ENCODE measurements at regions not wholly inside any gene's neighbourhood (a gene's known extent, or its start where the extent isn't known, plus 50 kb on each side); places are given as distances from the start of the nearest gene placed in this dataset.
"Not testable (repeated sequence)": the region's sequence is repeated elsewhere in the genome, so short reads cannot be mapped to it uniquely, and the experiment has no call there.

DNA sequence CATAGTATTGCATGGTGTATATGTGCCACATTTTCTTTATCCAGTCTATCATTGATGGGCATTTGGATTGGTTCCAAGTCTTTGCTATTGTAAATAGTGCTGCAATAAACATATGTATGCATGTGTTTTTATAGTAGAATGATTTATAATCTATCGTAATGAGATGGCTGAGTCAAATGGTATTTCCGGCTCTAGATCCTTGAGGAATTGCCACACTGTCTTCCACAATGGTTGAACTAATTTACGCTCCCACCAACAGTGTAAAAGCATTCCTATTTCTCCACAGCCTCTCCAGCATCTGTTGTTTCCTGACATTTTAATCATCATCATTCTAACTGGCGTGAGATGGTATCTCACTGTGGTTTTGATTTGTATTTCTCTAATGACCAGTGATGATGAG is 608.5 kb upstream of the SEMA6D start:
- H3K27me3 ChIP-seq (ENCODE audit: control insufficient read depth in 2 of 2, insufficient read depth in 2 of 2, low read length in 2 of 2); H3K4me1 ChIP-seq (ENCODE audit: control insufficient read depth in 2 of 2, insufficient read depth in 2 of 2, low read length in 2 of 2); H3K27me3 Mint-ChIP-seq; DNase-seq; H3K4me3 Mint-ChIP-seq; H3K4me3 ChIP-seq (ENCODE audit: low read length); intact Hi-C loops (cut with micrococcal nuclease); H3K27ac ChIP-seq (ENCODE audit: low read depth, low read length); H3K36me3 Mint-ChIP-seq; POLR2A ChIA-PET; H3K36me3 ChIP-seq (ENCODE audit: control insufficient read depth in 2 of 3, insufficient read depth in 3 of 3, low read length in 3 of 3); H3K4me1 Mint-ChIP-seq; H3K9me3 ChIP-seq (ENCODE audit: control insufficient read depth in 2 of 3, low read length in 3 of 3); CTCF ChIA-PET; ATAC-seq; H3K27ac Mint-ChIP-seq: not testable (repeated sequence)
- H3K9me3 Mint-ChIP-seq, result peaks cover 0 to 23% (median 12%) of the 10 kb centered on the region in 11 donors

DNA sequence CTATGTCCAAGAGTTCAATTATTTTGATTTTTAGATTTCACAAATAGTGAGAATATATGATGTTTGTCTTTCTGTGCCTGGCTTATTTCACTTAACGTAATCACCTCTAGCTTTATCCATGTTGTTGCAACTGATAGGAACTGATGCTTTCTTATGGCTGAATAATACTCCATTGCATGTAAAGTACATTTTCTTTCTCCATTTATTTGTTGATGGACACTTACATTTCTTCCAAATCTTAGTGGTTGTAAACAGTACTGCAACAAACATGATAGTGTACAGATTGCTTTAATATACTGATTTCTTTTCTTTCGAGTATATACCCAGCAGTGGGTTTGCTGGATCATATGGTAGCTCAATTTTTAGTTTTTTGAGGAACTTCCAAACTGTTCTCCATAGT is 600.6 kb upstream of the SEMA6D start:
- Histone ChIP-seq H3K9me3 (ENCODE audit: control insufficient read depth in 2 of 3, low read length in 3 of 3) (no peaks in the 10 kb centered on the region), H3K36me3 (ENCODE audit: control insufficient read depth in 2 of 3, insufficient read depth in 3 of 3, low read length in 3 of 3) (no peaks in the 10 kb centered on the region), H3K4me1 (ENCODE audit: control insufficient read depth in 2 of 2, insufficient read depth in 2 of 2, low read length in 2 of 2) (no peaks in the 10 kb centered on the region), H3K4me3 (ENCODE audit: low read length) (no peak overlapping the region), H3K27ac (ENCODE audit: low read depth, low read length) (no peak overlapping the region), H3K27me3 (ENCODE audit: control insufficient read depth in 2 of 2, insufficient read depth in 2 of 2, low read length in 2 of 2) (no peaks in the 10 kb centered on the region)
- no peak overlapping the region for H3K4me3 Mint-ChIP-seq
- CTCF ChIA-PET, result no interaction called here
- no peak for DNase-seq
- POLR2A ChIA-PET, result no interaction called here
- no peaks in the 10 kb centered on the region for H3K36me3 Mint-ChIP-seq
- H3K4me1 Mint-ChIP-seq, result no peaks in the 10 kb centered on the region
- H3K9me3 Mint-ChIP-seq, result peaks cover 1 to 16% (median 9%) of the 10 kb centered on the region in 11 donors
- intact Hi-C loops (cut with micrococcal nuclease), result no loop called here
- no peak for ATAC-seq
- no peaks in the 10 kb centered on the region for H3K27me3 Mint-ChIP-seq
- H3K27ac Mint-ChIP-seq, result no peak overlapping the region

DNA sequence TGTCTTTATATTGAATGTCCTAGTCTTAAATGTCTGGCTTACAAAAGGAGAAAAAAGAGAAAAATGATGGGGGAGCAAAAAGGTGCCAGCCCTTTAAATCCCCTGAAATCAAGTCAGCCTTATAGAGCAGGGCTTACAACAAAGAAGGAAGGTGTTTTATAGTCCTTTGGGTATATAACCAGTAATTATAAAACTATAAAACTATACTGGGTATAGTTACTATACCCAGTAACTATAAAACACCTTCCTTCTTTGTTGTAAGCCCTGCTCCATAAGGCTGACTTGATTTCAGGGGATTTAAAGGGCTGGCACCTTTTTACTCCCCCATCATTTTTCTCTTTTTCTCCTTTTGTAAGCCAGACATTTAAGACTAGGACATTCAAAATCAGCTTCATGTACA is 598.0 kb upstream of the SEMA6D start:
- no peaks in the 10 kb centered on the region for H3K4me1 ChIP-seq (ENCODE audit: control insufficient read depth in 2 of 2, insufficient read depth in 2 of 2, low read length in 2 of 2)
- H3K27ac ChIP-seq (ENCODE audit: low read depth, low read length), result no peak overlapping the region
- ATAC-seq (no peak), DNase-seq (no peak)
- intact Hi-C loops (cut with micrococcal nuclease), result no loop called here
- H3K36me3 ChIP-seq (ENCODE audit: control insufficient read depth in 2 of 3, insufficient read depth in 3 of 3, low read length in 3 of 3), result no peaks in the 10 kb centered on the region
- H3K4me3 ChIP-seq (ENCODE audit: low read length), result no peak overlapping the region
- H3K9me3 Mint-ChIP-seq, result peaks cover 1 to 17% (median 7%) of the 10 kb centered on the region in 11 donors
- POLR2A ChIA-PET, result no interaction called here
- no peaks in the 10 kb centered on the region for H3K4me1 Mint-ChIP-seq
- no peaks in the 10 kb centered on the region for H3K9me3 ChIP-seq (ENCODE audit: control insufficient read depth in 2 of 3, low read length in 3 of 3)
- H3K27me3 ChIP-seq (ENCODE audit: control insufficient read depth in 2 of 2, insufficient read depth in 2 of 2, low read length in 2 of 2), result no peaks in the 10 kb centered on the region
- no peak overlapping the region for H3K27ac Mint-ChIP-seq
- CTCF ChIA-PET, result no interaction called here
- H3K36me3 Mint-ChIP-seq, result no peaks in the 10 kb centered on the region
- no peaks in the 10 kb centered on the region for H3K27me3 Mint-ChIP-seq
- no peak overlapping the region for H3K4me3 Mint-ChIP-seq

DNA sequence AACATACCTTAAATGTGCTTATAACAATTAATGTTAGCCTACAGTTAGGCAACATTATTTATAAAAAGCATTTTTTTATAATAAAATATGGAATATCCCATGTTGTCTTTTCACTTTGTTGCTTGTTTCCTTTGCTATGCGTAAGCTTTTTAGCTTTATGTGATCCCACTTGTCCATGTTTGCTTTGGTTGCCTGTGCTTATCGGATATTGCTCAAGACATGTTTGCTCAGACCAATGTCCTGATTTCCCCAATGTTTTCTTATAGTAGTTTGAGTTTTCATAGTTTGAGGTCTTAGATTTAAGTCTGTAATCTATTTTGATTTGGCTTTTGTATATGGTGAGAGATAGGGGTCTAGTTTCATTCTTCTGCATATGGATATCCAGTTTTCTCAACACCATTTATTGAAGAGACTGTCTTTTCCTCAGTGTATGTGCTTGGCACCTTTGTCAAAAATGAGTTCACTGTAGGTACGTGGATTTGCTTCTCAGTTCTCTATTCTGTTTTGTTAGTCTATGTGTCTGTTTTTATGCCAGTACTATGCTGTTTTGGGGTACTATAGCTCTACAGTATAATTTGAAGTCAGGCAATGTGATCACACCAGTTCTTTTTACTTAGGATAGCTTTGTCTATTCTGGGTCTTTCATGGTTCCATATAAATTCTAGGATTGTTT is 592.7 kb upstream of the SEMA6D start:
- Mint-ChIP-seq H3K4me1 (no peaks in the 10 kb centered on the region), H3K36me3 (no peaks in the 10 kb centered on the region), H3K4me3 (no peak overlapping the region), H3K27me3 (no peaks in the 10 kb centered on the region), H3K9me3 (peaks cover 0 to 31% (median 15%) of the 10 kb centered on the region in 11 donors), H3K27ac (no peak overlapping the region)
- Histone ChIP-seq H3K4me1 (ENCODE audit: control insufficient read depth in 2 of 2, insufficient read depth in 2 of 2, low read length in 2 of 2) (no peaks in the 10 kb centered on the region), H3K27me3 (ENCODE audit: control insufficient read depth in 2 of 2, insufficient read depth in 2 of 2, low read length in 2 of 2) (no peaks in the 10 kb centered on the region), H3K4me3 (ENCODE audit: low read length) (no peak overlapping the region), H3K9me3 (ENCODE audit: control insufficient read depth in 2 of 3, low read length in 3 of 3) (peaks cover 0 to 5% (median 0%) of the 10 kb centered on the region in 3 experiments), H3K36me3 (ENCODE audit: control insufficient read depth in 2 of 3, insufficient read depth in 3 of 3, low read length in 3 of 3) (no peaks in the 10 kb centered on the region), H3K27ac (ENCODE audit: low read depth, low read length) (no peak overlapping the region)
- ATAC-seq (no peak), DNase-seq (no peak)
- ChIA-PET CTCF (no interaction called here), POLR2A (no interaction called here)
- intact Hi-C loops (cut with micrococcal nuclease), result no loop called here

DNA sequence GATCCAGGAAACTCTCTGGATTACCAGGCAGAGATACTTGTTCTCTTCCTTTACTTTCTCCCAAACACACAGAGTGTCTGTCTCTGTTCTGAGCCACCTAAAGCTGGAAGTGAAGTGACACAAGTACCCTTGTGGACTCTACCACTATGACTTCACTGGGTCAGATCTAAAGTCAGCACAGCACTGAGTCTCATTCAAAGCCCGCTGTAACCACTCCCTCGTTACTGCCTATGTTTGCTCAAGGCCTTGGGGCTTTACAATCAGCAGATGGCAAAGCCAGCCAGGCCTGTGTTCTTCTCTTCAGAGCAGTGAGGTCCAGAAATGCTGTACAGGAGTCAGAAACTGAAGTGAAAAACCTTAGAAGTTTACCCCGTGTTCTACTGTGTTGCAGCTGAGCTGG is 588.3 kb upstream of the SEMA6D start:
- Mint-ChIP-seq H3K27me3 (no peaks in the 10 kb centered on the region), H3K4me3 (no peak overlapping the region), H3K36me3 (no peaks in the 10 kb centered on the region), H3K9me3 (peaks cover 2 to 31% (median 13%) of the 10 kb centered on the region in 11 donors), H3K27ac (no peak overlapping the region), H3K4me1 (no peaks in the 10 kb centered on the region)
- POLR2A ChIA-PET, result no interaction called here
- ATAC-seq (no peak), DNase-seq (no peak)
- intact Hi-C loops (cut with micrococcal nuclease), result no loop called here
- no peak overlapping the region for H3K27ac ChIP-seq (ENCODE audit: low read depth, low read length)
- peaks cover 0 to 5% (median 0%) of the 10 kb centered on the region in 3 experiments for H3K9me3 ChIP-seq (ENCODE audit: control insufficient read depth in 2 of 3, low read length in 3 of 3)
- CTCF ChIA-PET, result no interaction called here
- H3K4me3 ChIP-seq (ENCODE audit: low read length), result no peak overlapping the region
- no peaks in the 10 kb centered on the region for H3K4me1 ChIP-seq (ENCODE audit: control insufficient read depth in 2 of 2, insufficient read depth in 2 of 2, low read length in 2 of 2)
- H3K36me3 ChIP-seq (ENCODE audit: control insufficient read depth in 2 of 3, insufficient read depth in 3 of 3, low read length in 3 of 3), result no peaks in the 10 kb centered on the region
- H3K27me3 ChIP-seq (ENCODE audit: control insufficient read depth in 2 of 2, insufficient read depth in 2 of 2, low read length in 2 of 2), result no peaks in the 10 kb centered on the region

DNA sequence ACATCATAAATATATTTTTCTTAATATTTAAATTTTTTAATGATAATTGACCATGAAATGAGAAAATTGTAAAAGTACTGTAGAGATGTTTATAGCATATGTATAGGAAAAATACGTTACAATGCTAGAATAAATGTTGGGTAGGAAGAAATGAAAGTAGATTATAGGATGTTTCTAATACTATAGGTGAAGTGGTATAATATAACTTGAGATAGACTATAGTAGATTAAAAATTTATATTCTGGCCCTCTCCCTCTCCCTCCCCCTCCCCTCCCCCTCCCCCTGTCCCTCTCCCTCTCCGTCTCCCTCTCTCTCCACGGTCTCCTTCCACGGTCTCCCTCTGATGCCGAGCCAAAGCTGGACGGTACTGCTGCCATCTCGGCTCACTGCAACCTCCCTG is 585.9 kb upstream of the SEMA6D start:
- H3K9me3 ChIP-seq (ENCODE audit: control insufficient read depth in 2 of 3, low read length in 3 of 3); H3K4me1 ChIP-seq (ENCODE audit: control insufficient read depth in 2 of 2, insufficient read depth in 2 of 2, low read length in 2 of 2); H3K27me3 Mint-ChIP-seq; H3K27ac ChIP-seq (ENCODE audit: low read depth, low read length); CTCF ChIA-PET; DNase-seq; H3K4me3 Mint-ChIP-seq; H3K27me3 ChIP-seq (ENCODE audit: control insufficient read depth in 2 of 2, insufficient read depth in 2 of 2, low read length in 2 of 2); H3K27ac Mint-ChIP-seq; H3K36me3 Mint-ChIP-seq; ATAC-seq; H3K4me1 Mint-ChIP-seq; H3K36me3 ChIP-seq (ENCODE audit: control insufficient read depth in 2 of 3, insufficient read depth in 3 of 3, low read length in 3 of 3); intact Hi-C loops (cut with micrococcal nuclease); POLR2A ChIA-PET; H3K4me3 ChIP-seq (ENCODE audit: low read length): not testable (repeated sequence)
- H3K9me3 Mint-ChIP-seq, result peaks cover 2 to 31% (median 13%) of the 10 kb centered on the region in 11 donors

DNA sequence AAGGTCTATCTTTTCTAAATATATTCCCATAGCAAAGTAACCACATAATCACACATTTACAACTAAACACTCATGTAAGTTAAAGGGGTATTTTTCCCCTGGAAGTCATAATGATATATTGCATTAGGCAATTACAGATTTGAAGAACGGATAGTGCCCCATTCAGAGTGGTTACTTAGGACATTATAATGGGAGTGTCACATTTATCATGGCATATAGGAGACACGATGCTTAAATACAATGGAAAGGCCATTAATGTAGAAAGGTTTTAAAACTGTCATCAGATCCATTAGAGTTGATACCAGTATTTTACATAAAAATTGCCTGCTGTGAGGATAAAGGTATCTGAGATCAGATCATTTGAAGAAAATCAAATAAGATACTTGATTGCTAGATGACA is 582.0 kb upstream of the SEMA6D start:
- CTCF ChIA-PET, result no interaction called here
- Histone ChIP-seq H3K27me3 (ENCODE audit: control insufficient read depth in 2 of 2, insufficient read depth in 2 of 2, low read length in 2 of 2) (no peaks in the 10 kb centered on the region), H3K36me3 (ENCODE audit: control insufficient read depth in 2 of 3, insufficient read depth in 3 of 3, low read length in 3 of 3) (no peaks in the 10 kb centered on the region), H3K4me3 (ENCODE audit: low read length) (no peak overlapping the region), H3K4me1 (ENCODE audit: control insufficient read depth in 2 of 2, insufficient read depth in 2 of 2, low read length in 2 of 2) (no peaks in the 10 kb centered on the region), H3K9me3 (ENCODE audit: control insufficient read depth in 2 of 3, low read length in 3 of 3) (no peaks in the 10 kb centered on the region), H3K27ac (ENCODE audit: low read depth, low read length) (no peak overlapping the region)
- no peaks in the 10 kb centered on the region for H3K4me1 Mint-ChIP-seq
- H3K9me3 Mint-ChIP-seq, result peaks cover 0 to 15% (median 5%) of the 10 kb centered on the region in 11 donors
- no peaks in the 10 kb centered on the region for H3K27me3 Mint-ChIP-seq
- no peak overlapping the region for H3K4me3 Mint-ChIP-seq
- POLR2A ChIA-PET, result no interaction called here
- H3K27ac Mint-ChIP-seq, result no peak overlapping the region
- DNase-seq (no peak), ATAC-seq (no peak)
- H3K36me3 Mint-ChIP-seq, result no peaks in the 10 kb centered on the region
- intact Hi-C loops (cut with micrococcal nuclease), result no loop called here

Measured in naive thymus-derived CD4-positive, alpha-beta T cell (primary cell).